Testis (tissue), 2 donors: ENCODE measurements at regions not wholly inside any gene's neighbourhood (a gene's known extent, or its start where the extent isn't known, plus 50 kb on each side); places are given as distances from the start of the nearest gene placed in this dataset.

Experiments
- CTCF ChIP-seq, 3 experiments: fragments of 450-650 bp in 2 of 3; fragments of 200-600 bp in 1 of 3; sonication (generic) in 1 of 3; IDR thresholded peaks; one replicate each; pipeline ENCODE4 v1.5.1; 2016 to 2019; ENCODE audit warnings: antibody characterized with exemption in 3 of 3, mild to moderate bottlenecking in 2 of 3, moderate library complexity in 1 of 3
- POLR2A ChIP-seq: fragments of 450-650 bp; IDR thresholded peaks from one replicate; pipeline ENCODE4 v1.6.1; 2017; ENCODE audit warnings: antibody characterized with exemption, mild to moderate bottlenecking, moderate library complexity

- no peak for TF ChIP-seq CTCF (IDR thresholded peaks at IDR 0.05)
- TF ChIP-seq POLR2A = no peak
Measured at GRCh38 chr16:73764321-73764720, 532.3 kb upstream of the PSMD7 start.
